Endothelial cell of umbilical vein (primary cell): ENCODE measurements at regions not wholly inside any gene's neighbourhood (a gene's known extent, or its start where the extent isn't known, plus 50 kb on each side); places are given as distances from the start of the nearest gene placed in this dataset.

Source experiments
- BruUV-seq: library from RNA; stranded (reverse); fragments of 400-500 nt; replicated peaks from 2 replicates; lab custom pipeline; 2021; lab: Mats Ljungman, UMichigan
- CTCF ChIA-PET: fragments of 300-600, 350-600 bp; sonication (Branson Sonifier 250); formaldehyde crosslinking; loops from one replicate; lab custom pipeline; 2021; ENCODE audit warnings: antibody characterized with exemption, inconsistent platforms; lab: Charles Lee
- POLR2A ChIA-PET: fragments of 300-600, 350-600 bp; sonication (Branson Sonifier 250); formaldehyde crosslinking; loops from one replicate; lab custom pipeline; 2021; ENCODE audit warnings: antibody characterized with exemption, inconsistent platforms; lab: Charles Lee
- DNase-seq: peaks from one replicate; pipeline ENCODE4 v3.0.0-alpha.2; 2011; ENCODE audit warnings: low read depth, low spot score
- FAIRE-seq: peaks from 2 replicates; lab custom pipeline; 2011; peaks lifted over from hg19 to GRCh38; lab: Jason Lieb, UNC
- H2AFZ ChIP-seq: 2 replicates; pipeline ENCODE4 v1.6.0; 2012; ENCODE audit warnings: low read depth, low read length, control low read depth, inconsistent platforms
- H3K27ac ChIP-seq: 2 replicates; pipeline ENCODE4 v1.5.1; 2011; ENCODE audit warnings: low read depth, mild to moderate bottlenecking, control low read depth, low read length, moderate library complexity; ENCODE audit not compliant: insufficient read depth
- H3K27me3 ChIP-seq, 2 experiments: 2 replicates each; pipeline versions ENCODE4 v1.6.0 to v1.6.1; 2011; ENCODE audit warnings: low read length in 2 of 2, mixed read lengths in 1 of 2; ENCODE audit not compliant: control insufficient read depth in 2 of 2, insufficient read depth in 2 of 2
- H3K36me3 ChIP-seq, 2 experiments: 2 replicates in 1 of 2; 3 replicates in 1 of 2; pipeline ENCODE4 v1.5.1; 2011; ENCODE audit warnings: low read length in 2 of 2, mild to moderate bottlenecking in 1 of 2, moderate library complexity in 1 of 2; ENCODE audit not compliant: control insufficient read depth in 2 of 2, insufficient read depth in 2 of 2; ENCODE audit errors: extremely low read depth in 1 of 2
- H3K4me1 ChIP-seq: 3 replicates; pipeline ENCODE4 v1.5.1; 2011; ENCODE audit warnings: mild to moderate bottlenecking, low read length; ENCODE audit not compliant: control insufficient read depth, insufficient read depth; ENCODE audit errors: extremely low read depth
- H3K4me2 ChIP-seq: 2 replicates; pipeline ENCODE4 v1.6.1; 2011; ENCODE audit warnings: low read length, control low read depth, mixed read lengths; ENCODE audit not compliant: insufficient read depth
- H3K4me3 ChIP-seq, 3 experiments: fragments of 200-600 bp in 1 of 3; sonication (generic), shearing (Covaris generic) in 1 of 3; replicated peaks in 1 of 3; 2 replicates each; pipeline ENCODE4 v1.5.1; 2011 to 2016; ENCODE audit warnings: control low read depth in 3 of 3, low read length in 3 of 3, mild to moderate bottlenecking in 2 of 3, inconsistent platforms in 1 of 3, low read depth in 1 of 3, moderate library complexity in 1 of 3; ENCODE audit not compliant: insufficient read depth in 1 of 3
- H3K79me2 ChIP-seq: 2 replicates; pipeline ENCODE4 v1.6.0; 2012; ENCODE audit warnings: low read length, inconsistent platforms; ENCODE audit not compliant: control insufficient read depth, insufficient read depth
- H3K9ac ChIP-seq: replicated peaks from 2 replicates; pipeline ENCODE3; 2011; ENCODE audit warnings: low read length, control low read depth; ENCODE audit not compliant: insufficient read depth; ENCODE audit errors: extremely low read depth
- H3K9me1 ChIP-seq: replicated peaks from 3 replicates; pipeline ENCODE4 v1.6.0; 2011; ENCODE audit warnings: mild to moderate bottlenecking, low read length; ENCODE audit not compliant: control insufficient read depth, insufficient read depth; ENCODE audit errors: extremely low read depth
- H3K9me3 ChIP-seq: replicated peaks from 2 replicates; pipeline ENCODE4 v1.5.1; 2012; ENCODE audit warnings: low read length, inconsistent platforms; ENCODE audit not compliant: control insufficient read depth, insufficient read depth
- H4K20me1 ChIP-seq: replicated peaks from 2 replicates; pipeline ENCODE3; 2011; ENCODE audit warnings: mild to moderate bottlenecking, low read length; ENCODE audit not compliant: control insufficient read depth, insufficient read depth; ENCODE audit errors: extremely low read depth
- CTCF ChIP-seq, 2 donors: IDR thresholded peaks; 1 replicate in 1 of 2; 2 replicates in 1 of 2; pipeline ENCODE4 v1.5.1; 2011; ENCODE audit warnings: low read length in 2 of 2, mild to moderate bottlenecking in 2 of 2, moderate library complexity in 2 of 2, control low read depth in 1 of 2, inconsistent platforms in 1 of 2, low read depth in 1 of 2; ENCODE audit not compliant: insufficient read depth in 1 of 2; ENCODE audit errors: extremely low read depth in 1 of 2
- EZH2 ChIP-seq: IDR thresholded peaks from 2 replicates; pipeline ENCODE4 v1.6.1; 2012; ENCODE audit warnings: borderline replicate concordance, low read depth, mild to moderate bottlenecking, moderate library complexity, low read length, inconsistent platforms; ENCODE audit not compliant: severe bottlenecking
- FOS ChIP-seq: IDR thresholded peaks from 2 replicates; pipeline ENCODE4 v1.6.1; 2011; ENCODE audit warnings: mild to moderate bottlenecking, low read length, moderate library complexity, borderline replicate concordance; ENCODE audit not compliant: insufficient read depth
- GATA2 ChIP-seq: IDR thresholded peaks from 2 replicates; pipeline ENCODE4 v1.7.0; 2011; ENCODE audit warnings: low read depth, mild to moderate bottlenecking, moderate library complexity, mixed read lengths, low read length; ENCODE audit not compliant: insufficient read length, insufficient read depth
- JUN ChIP-seq: IDR thresholded peaks from 2 replicates; pipeline ENCODE4 v1.6.1; 2011; ENCODE audit warnings: borderline replicate concordance, low read depth; ENCODE audit not compliant: insufficient read length, insufficient read depth
- MAX ChIP-seq: IDR thresholded peaks from 2 replicates; pipeline ENCODE4 v1.6.1; 2011; ENCODE audit not compliant: insufficient read depth, insufficient read length
- MYC ChIP-seq: IDR thresholded peaks from one replicate; pipeline ENCODE4 v1.6.1; 2011; ENCODE audit warnings: mild to moderate bottlenecking, low read depth, low read length
- POLR2A ChIP-seq: IDR thresholded peaks from 2 replicates; pipeline ENCODE4 v1.6.1; 2012; ENCODE audit warnings: low read depth, mild to moderate bottlenecking, control low read depth, low read length
- POLR2AphosphoS5 ChIP-seq: IDR thresholded peaks from 2 replicates; pipeline ENCODE4 v1.6.1; 2012; ENCODE audit warnings: low read depth, mild to moderate bottlenecking, control low read depth, low read length, moderate library complexity; ENCODE audit not compliant: insufficient read depth
- dilution Hi-C: fragments of 300-500 bp; cut with MboI; formaldehyde crosslinking; loops from one replicate; pipeline ENCODE4 v1.15.0; 2019; ENCODE audit warnings: low sequenced_read_pairs; ENCODE audit not compliant: extremely low pct_ligation_motif_present
- intact Hi-C: fragments of 100-400 bp; cut with micrococcal nuclease; formaldehyde crosslinking; loops from one replicate; pipeline ENCODE4 v1.10.0; 2022

- DNase-seq (no peak), FAIRE-seq (no peak)
- ChIA-PET POLR2A (no interaction called here), CTCF (no interaction called here)
- no peaks in the 10 kb centered on the region for H3K4me1 ChIP-seq
- H4K20me1 ChIP-seq = no peaks in the 10 kb centered on the region
- no peak overlapping the region for H3K4me3 ChIP-seq
- H3K79me2 ChIP-seq = no peaks in the 10 kb centered on the region
- dilution Hi-C loops (no loop called here), intact Hi-C loops (no loop called here)
- no peak overlapping the region for H3K27ac ChIP-seq
- no peaks in the 10 kb centered on the region for H3K9me1 ChIP-seq
- H3K4me2 ChIP-seq = no peak overlapping the region
- no peaks in the 10 kb centered on the region for H3K9me3 ChIP-seq
- no peak overlapping the region for H3K9ac ChIP-seq
- H3K27me3 ChIP-seq = no peaks in the 10 kb centered on the region
- no peaks in the 10 kb centered on the region for H3K36me3 ChIP-seq
- TF ChIP-seq POLR2A (no peak), POLR2AphosphoS5 (no peak), MAX (no peak), MYC (no peak), EZH2 (no peak), FOS (no peak), CTCF (IDR thresholded peaks at IDR 0.05; ENCODE audit: extremely low read depth in 1 of 2, insufficient read depth in 1 of 2, low read depth in 1 of 2, low read length in 2 of 2) (no peak), JUN (no peak), GATA2 (no peak)
- no peak overlapping the region for H2AFZ ChIP-seq
- no TSS peak for BruUV-seq
These were observed 243.0 kb upstream of the SPRED2 start for GRCh38 chr2:65675350-65675749.
